ENCODE measurements at regions not wholly inside any gene's neighbourhood (a gene's known extent, or its start where the extent isn't known, plus 50 kb on each side); places are given as distances from the start of the nearest gene placed in this dataset.

- no peak for TF ChIP-seq CTCF (IDR thresholded peaks at IDR 0.05; ENCODE audit: insufficient read depth, low read depth, low read length, missing control alignments)
- no peak for DNase-seq (ENCODE audit: low read depth)
Measured at GRCh38 chr5:6185574-6185973, 192.8 kb downstream of the MED10 start.

GRCh38 chr5:6184481-6184880 lies 193.9 kb downstream of the MED10 start:
- no peak for DNase-seq (ENCODE audit: low read depth)
- no peak overlapping the region for H3K4me3 ChIP-seq (ENCODE audit: low read depth, low read length)
- no peak for TF ChIP-seq CTCF (IDR thresholded peaks at IDR 0.05; ENCODE audit: insufficient read depth, low read depth, low read length, missing control alignments)

More at GRCh38 chr5:6185574-6185973, 192.8 kb downstream of the MED10 start:
- H3K4me3 ChIP-seq (ENCODE audit: low read depth, low read length) = no peak overlapping the region

GRCh38 chr5:6183391-6184390 lies 194.7 kb downstream of the MED10 start:
- DNase-seq (ENCODE audit: low read depth) = no peak
- no peak for TF ChIP-seq CTCF (IDR thresholded peaks at IDR 0.05; ENCODE audit: insufficient read depth, low read depth, low read length, missing control alignments)
- no peak overlapping the region for H3K4me3 ChIP-seq (ENCODE audit: low read depth, low read length)

- H3K4me3 ChIP-seq (ENCODE audit: low read depth, low read length) = no peak overlapping the region
- no peak for TF ChIP-seq CTCF (IDR thresholded peaks at IDR 0.05; ENCODE audit: insufficient read depth, low read depth, low read length, missing control alignments)
- DNase-seq (ENCODE audit: low read depth) = no peak
Measured at GRCh38 chr5:6182271-6182815, 196.0 kb downstream of the MED10 start.

GRCh38 chr5:6181871-6182270 lies 196.5 kb downstream of the MED10 start:
- H3K4me3 ChIP-seq (ENCODE audit: low read depth, low read length) = no peak overlapping the region
- TF ChIP-seq CTCF (IDR thresholded peaks at IDR 0.05; ENCODE audit: insufficient read depth, low read depth, low read length, missing control alignments) = no peak
- DNase-seq (ENCODE audit: low read depth) = no peak

GRCh38 chr5:6181147-6181729 lies 197.1 kb downstream of the MED10 start:
- H3K4me3 ChIP-seq (ENCODE audit: low read depth, low read length) = no peak overlapping the region
- DNase-seq (ENCODE audit: low read depth) = no peak
- TF ChIP-seq CTCF (IDR thresholded peaks at IDR 0.05; ENCODE audit: insufficient read depth, low read depth, low read length, missing control alignments) = no peak
